Activated naive CD8-positive, alpha-beta T cell treated with anti-CD3 and anti-CD28 coated beads, Interleukin-2, amount 50 U/mL, for 24 hours (primary cell): ENCODE measurements at regions not wholly inside any gene's neighbourhood (a gene's known extent, or its start where the extent isn't known, plus 50 kb on each side); places are given as distances from the start of the nearest gene placed in this dataset.

Experiments
- ATAC-seq: fragments of 150-1000 bp; cut with Tn5 transposase; one replicate; pipeline ENCODE4 v1.10.0; 2021
- DNase-seq: peaks from one replicate; pipeline ENCODE4 v3.0.0; 2021
- H3K27ac Mint-ChIP-seq: one replicate; pipeline ENCODE4 v1.8.0; 2021; ENCODE audit warnings: mild to moderate bottlenecking, mixed read lengths
- H3K27me3 Mint-ChIP-seq: one replicate; pipeline ENCODE4 v1.8.0; 2021; ENCODE audit warnings: mixed read lengths
- H3K36me3 Mint-ChIP-seq: one replicate; pipeline ENCODE4 v1.8.0; 2021; ENCODE audit warnings: low read depth, mixed read lengths
- H3K4me1 Mint-ChIP-seq: one replicate; pipeline ENCODE4 v1.8.0; 2021; ENCODE audit warnings: mixed read lengths
- H3K4me3 Mint-ChIP-seq: one replicate; pipeline ENCODE4 v1.8.0; 2021; ENCODE audit warnings: mild to moderate bottlenecking, moderate library complexity, mixed read lengths
- H3K9me3 Mint-ChIP-seq: one replicate; pipeline ENCODE4 v1.8.0; 2021; ENCODE audit warnings: mixed read lengths

DNA sequence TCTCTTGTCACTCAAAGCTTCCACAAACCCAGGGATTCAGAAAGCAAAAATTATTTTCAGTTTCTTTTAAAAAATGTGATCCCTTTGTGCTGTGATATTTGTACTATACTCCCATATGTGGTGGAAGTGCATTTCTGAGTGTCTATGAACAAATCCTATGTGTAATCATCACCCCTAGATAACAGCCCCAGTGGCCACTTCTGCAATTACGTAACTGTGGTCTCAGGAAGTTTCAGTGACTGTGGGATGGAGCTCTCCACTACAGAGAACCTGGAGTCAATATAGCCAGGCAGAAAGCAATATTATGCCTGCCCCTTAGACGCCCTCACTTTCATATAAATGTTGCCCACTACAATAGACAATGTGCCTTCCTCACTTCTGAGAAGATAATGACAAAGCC is 1101.7 kb upstream of the GHITM start:
- no peak overlapping the region for H3K27ac Mint-ChIP-seq
- H3K27me3 Mint-ChIP-seq: no peaks in the 10 kb centered on the region
- no peaks in the 10 kb centered on the region for H3K4me1 Mint-ChIP-seq
- H3K9me3 Mint-ChIP-seq: peaks cover 7% of the 10 kb centered on the region
- no peak for ATAC-seq
- no peaks in the 10 kb centered on the region for H3K36me3 Mint-ChIP-seq
- H3K4me3 Mint-ChIP-seq: no peak overlapping the region
- DNase-seq: no peak

- H3K4me3 Mint-ChIP-seq: no peak overlapping the region
- H3K9me3 Mint-ChIP-seq: peaks cover 6% of the 10 kb centered on the region
- no peak for ATAC-seq
- no peaks in the 10 kb centered on the region for H3K27me3 Mint-ChIP-seq
- H3K36me3 Mint-ChIP-seq: no peaks in the 10 kb centered on the region
- H3K4me1 Mint-ChIP-seq: no peaks in the 10 kb centered on the region
- DNase-seq: no peak
- H3K27ac Mint-ChIP-seq: no peak overlapping the region
Measured at GRCh38 chr10:83038631-83039030, 1100.7 kb upstream of the GHITM start.

- no peak for ATAC-seq
- DNase-seq: no peak
- Mint-ChIP-seq H3K4me1 (no peaks in the 10 kb centered on the region), H3K36me3 (no peaks in the 10 kb centered on the region), H3K27ac (no peak overlapping the region), H3K9me3 (no peaks in the 10 kb centered on the region), H3K4me3 (no peak overlapping the region), H3K27me3 (no peaks in the 10 kb centered on the region)
Measured at GRCh38 chr10:83045731-83046130, 1093.6 kb upstream of the GHITM start.

DNA sequence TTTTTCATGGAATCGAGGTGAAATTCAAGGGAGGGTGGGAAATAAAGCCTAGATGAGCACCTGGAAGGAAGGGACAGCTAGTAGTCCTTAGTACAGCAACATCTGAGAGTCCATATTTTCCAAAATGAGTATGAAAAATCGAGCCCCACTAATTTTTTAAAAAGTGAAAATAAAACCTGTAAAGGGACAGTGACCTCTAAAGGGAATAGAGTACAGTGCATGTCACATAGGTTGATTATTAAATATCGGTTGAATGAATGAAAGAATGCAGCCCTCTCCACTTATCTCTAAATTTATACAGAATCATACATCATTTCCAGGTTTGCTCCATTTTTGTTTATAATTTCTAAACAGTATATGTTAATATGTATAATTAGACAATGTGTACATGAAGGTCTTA is 1088.5 kb upstream of the GHITM start:
- no peaks in the 10 kb centered on the region for H3K36me3 Mint-ChIP-seq
- H3K27ac Mint-ChIP-seq: no peak overlapping the region
- H3K4me1 Mint-ChIP-seq: no peaks in the 10 kb centered on the region

DNA sequence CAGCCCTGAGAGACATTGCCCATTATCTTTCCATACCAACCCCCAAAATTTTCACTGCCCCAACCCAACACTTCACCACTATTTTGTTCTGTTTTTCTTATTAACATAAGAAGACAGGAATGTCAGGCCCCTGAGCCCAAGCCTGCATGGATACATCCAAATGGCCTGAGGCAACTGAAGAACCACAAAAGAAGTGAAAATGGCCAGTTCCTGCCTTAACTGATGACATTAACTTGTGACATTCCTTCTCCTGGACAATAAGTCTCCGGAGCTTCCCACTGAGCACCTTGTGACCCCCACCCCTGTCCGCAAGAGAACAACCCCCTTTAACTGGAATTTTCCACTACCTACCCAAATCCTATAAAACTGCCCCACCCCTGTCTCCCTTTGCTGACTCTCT is 1076.4 kb upstream of the GHITM start:
- no peaks in the 10 kb centered on the region for H3K36me3 Mint-ChIP-seq
- peaks cover 8% of the 10 kb centered on the region for H3K9me3 Mint-ChIP-seq
- H3K4me1 Mint-ChIP-seq: no peaks in the 10 kb centered on the region
- H3K4me3 Mint-ChIP-seq: no peak overlapping the region
- DNase-seq (no peak), ATAC-seq (no peak)
- H3K27ac Mint-ChIP-seq: no peak overlapping the region
- no peaks in the 10 kb centered on the region for H3K27me3 Mint-ChIP-seq

More for the DNA sequence above, 1088.5 kb upstream of the GHITM start:
- H3K27me3 Mint-ChIP-seq: no peaks in the 10 kb centered on the region
- H3K9me3 Mint-ChIP-seq: peaks cover 4% of the 10 kb centered on the region
- ATAC-seq: no peak
- no peak overlapping the region for H3K4me3 Mint-ChIP-seq
- no peak for DNase-seq

DNA sequence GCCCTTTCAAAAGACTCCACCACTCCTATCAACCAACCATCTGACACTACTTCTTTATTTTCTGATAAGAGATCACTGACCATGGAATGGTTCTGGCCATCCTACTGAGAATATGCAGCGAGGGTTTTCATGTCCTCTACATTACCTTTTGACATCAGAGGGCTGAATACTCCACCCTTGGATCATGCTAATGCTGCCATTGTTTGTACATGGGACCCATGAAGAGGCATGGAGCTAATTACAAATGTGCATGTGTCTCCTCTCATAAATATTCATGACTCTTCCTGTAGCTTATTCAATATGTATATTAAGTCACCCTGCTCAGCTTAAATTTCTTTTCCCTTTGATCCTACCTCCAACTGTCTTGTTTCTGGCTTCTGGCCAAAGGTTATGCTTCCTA is 1065.8 kb upstream of the GHITM start:
- H3K27me3 Mint-ChIP-seq: no peaks in the 10 kb centered on the region
- H3K27ac Mint-ChIP-seq: no peak overlapping the region
- H3K4me3 Mint-ChIP-seq: no peak overlapping the region
- H3K4me1 Mint-ChIP-seq: no peaks in the 10 kb centered on the region
- H3K36me3 Mint-ChIP-seq: no peaks in the 10 kb centered on the region
- ATAC-seq (no peak), DNase-seq (no peak)
- no peaks in the 10 kb centered on the region for H3K9me3 Mint-ChIP-seq

GRCh38 chr10:83075016-83075814 is 1064.1 kb upstream of the GHITM start:
- Mint-ChIP-seq H3K4me3 (no peak overlapping the region), H3K27me3 (no peaks in the 10 kb centered on the region), H3K9me3 (no peaks in the 10 kb centered on the region), H3K36me3 (no peaks in the 10 kb centered on the region), H3K4me1 (no peaks in the 10 kb centered on the region), H3K27ac (no peak overlapping the region)
- ATAC-seq: no peak
- no peak for DNase-seq

- ATAC-seq (no peak), DNase-seq (no peak)
- no peaks in the 10 kb centered on the region for H3K36me3 Mint-ChIP-seq
- no peak overlapping the region for H3K4me3 Mint-ChIP-seq
- H3K27me3 Mint-ChIP-seq: no peaks in the 10 kb centered on the region
- no peak overlapping the region for H3K27ac Mint-ChIP-seq
- H3K4me1 Mint-ChIP-seq: no peaks in the 10 kb centered on the region
- no peaks in the 10 kb centered on the region for H3K9me3 Mint-ChIP-seq
Measured at GRCh38 chr10:83075815-83076355, 1063.4 kb upstream of the GHITM start.

DNA sequence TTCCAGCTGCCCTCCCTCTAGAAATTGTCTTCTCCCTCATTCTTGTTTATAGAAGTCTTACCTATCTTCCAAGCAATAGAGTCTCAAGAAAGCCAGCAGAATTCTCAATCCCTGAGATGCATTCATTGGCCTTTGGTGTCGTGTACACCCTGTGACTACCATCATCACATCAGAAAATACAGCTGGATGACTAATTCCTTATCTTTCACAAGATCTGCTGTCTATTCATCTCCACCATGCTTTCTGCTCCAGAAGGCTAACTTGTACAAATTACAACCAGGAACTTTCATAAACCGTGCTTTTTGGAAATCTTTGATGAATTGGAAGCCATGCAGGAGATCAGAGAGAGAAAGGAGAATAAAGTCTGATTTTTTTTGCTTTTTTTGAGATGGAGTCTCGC is 1062.9 kb upstream of the GHITM start:
- H3K9me3 Mint-ChIP-seq: peaks cover 3% of the 10 kb centered on the region
- H3K4me1 Mint-ChIP-seq: no peaks in the 10 kb centered on the region
- ATAC-seq (no peak), DNase-seq (no peak)
- H3K27me3 Mint-ChIP-seq: no peaks in the 10 kb centered on the region
- no peak overlapping the region for H3K4me3 Mint-ChIP-seq
- H3K27ac Mint-ChIP-seq: no peak overlapping the region
- H3K36me3 Mint-ChIP-seq: no peaks in the 10 kb centered on the region

DNA sequence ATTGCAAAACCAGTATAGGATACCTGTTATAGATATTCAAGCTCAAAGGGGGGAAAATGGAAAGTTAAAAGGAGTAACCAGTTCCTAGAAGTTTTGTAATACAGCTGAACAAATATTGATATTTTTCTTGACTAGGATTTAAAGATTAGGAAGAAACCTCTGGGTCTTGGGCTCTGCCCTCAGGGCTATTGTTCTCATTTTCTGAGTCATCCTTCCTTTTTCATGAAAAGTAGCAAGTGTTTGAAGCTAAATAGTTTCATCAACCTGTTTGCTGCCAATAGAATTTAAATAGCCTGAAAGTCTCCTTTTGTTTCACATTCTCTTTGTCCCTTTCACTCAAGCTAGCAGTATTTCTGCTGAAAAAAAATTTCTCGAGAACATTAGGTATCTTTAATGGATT is 1061.1 kb upstream of the GHITM start:
- ATAC-seq: no peak
- H3K4me3 Mint-ChIP-seq: no peak overlapping the region

DNA sequence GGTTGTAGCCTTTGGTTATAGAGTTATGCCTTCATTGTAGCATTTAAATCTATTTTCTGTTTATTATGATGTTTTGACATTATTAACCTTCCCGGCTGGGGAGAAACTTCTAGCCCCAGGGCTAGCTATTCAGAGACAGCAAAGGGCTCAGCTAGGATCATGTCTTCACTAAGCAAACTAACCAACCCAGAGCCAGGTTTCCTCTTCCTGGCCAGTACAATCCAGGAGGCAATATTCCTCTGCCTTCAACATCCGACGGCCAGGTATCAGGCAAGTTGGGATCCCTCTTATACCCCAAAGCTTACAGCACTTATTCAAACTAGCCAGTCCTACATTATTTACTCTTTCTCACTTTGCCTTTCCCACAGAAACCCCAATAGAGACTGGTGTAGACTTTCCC is 1060.7 kb upstream of the GHITM start:
- DNase-seq: no peak
- peaks cover 8% of the 10 kb centered on the region for H3K9me3 Mint-ChIP-seq
- no peaks in the 10 kb centered on the region for H3K27me3 Mint-ChIP-seq
- H3K27ac Mint-ChIP-seq: no peak overlapping the region
- H3K4me1 Mint-ChIP-seq: no peaks in the 10 kb centered on the region
- no peak for ATAC-seq
- H3K36me3 Mint-ChIP-seq: no peaks in the 10 kb centered on the region
- no peak overlapping the region for H3K4me3 Mint-ChIP-seq

More for the DNA sequence above, 1061.1 kb upstream of the GHITM start:
- Mint-ChIP-seq H3K9me3 (peaks cover 5% of the 10 kb centered on the region), H3K4me1 (no peaks in the 10 kb centered on the region), H3K27ac (no peak overlapping the region), H3K27me3 (no peaks in the 10 kb centered on the region), H3K36me3 (no peaks in the 10 kb centered on the region)
- DNase-seq: no peak

- H3K4me3 Mint-ChIP-seq: no peak overlapping the region
Measured at GRCh38 chr10:83083831-83084230, 1055.5 kb upstream of the GHITM start.

DNA sequence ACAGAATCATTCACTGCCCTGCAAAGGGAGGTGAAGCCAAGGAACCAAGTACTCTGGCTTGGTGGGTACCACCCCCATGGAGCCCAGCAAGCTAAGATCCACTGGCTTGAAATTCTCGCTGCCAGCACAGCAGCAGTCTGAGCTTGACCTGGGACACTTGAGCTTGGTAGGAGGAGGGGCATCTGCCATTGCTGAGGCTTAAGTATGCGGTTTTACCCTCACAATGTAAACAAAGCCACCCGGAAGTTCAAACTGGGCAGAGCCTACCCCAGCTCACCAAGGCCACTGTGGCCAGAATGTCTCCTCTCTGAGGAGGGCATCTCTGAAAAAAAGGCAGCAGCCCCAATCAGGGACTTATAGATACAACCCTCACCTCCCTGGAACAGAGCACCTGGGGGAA is 1050.0 kb upstream of the GHITM start:
- Mint-ChIP-seq H3K4me3 (no peak overlapping the region), H3K9me3 (peaks cover 3% of the 10 kb centered on the region), H3K36me3 (no peaks in the 10 kb centered on the region), H3K4me1 (no peaks in the 10 kb centered on the region), H3K27ac (no peak overlapping the region), H3K27me3 (no peaks in the 10 kb centered on the region)
- DNase-seq (no peak), ATAC-seq (no peak)

More at GRCh38 chr10:83083831-83084230, 1055.5 kb upstream of the GHITM start:
- H3K4me1 Mint-ChIP-seq: no peaks in the 10 kb centered on the region
- H3K36me3 Mint-ChIP-seq: no peaks in the 10 kb centered on the region
- peaks cover 12% of the 10 kb centered on the region for H3K9me3 Mint-ChIP-seq
- DNase-seq (no peak), ATAC-seq (no peak)
- no peak overlapping the region for H3K27ac Mint-ChIP-seq
- H3K27me3 Mint-ChIP-seq: no peaks in the 10 kb centered on the region

GRCh38 chr10:83104616-83105015 is 1034.7 kb upstream of the GHITM start:
- Mint-ChIP-seq H3K4me3 (no peak overlapping the region), H3K4me1 (no peaks in the 10 kb centered on the region), H3K36me3 (no peaks in the 10 kb centered on the region), H3K9me3 (peaks cover 11% of the 10 kb centered on the region), H3K27ac (no peak overlapping the region), H3K27me3 (no peaks in the 10 kb centered on the region)
- no peak for DNase-seq
- ATAC-seq: no peak

- Mint-ChIP-seq H3K4me1 (no peaks in the 10 kb centered on the region), H3K36me3 (no peaks in the 10 kb centered on the region), H3K9me3 (peaks cover 28% of the 10 kb centered on the region), H3K27me3 (no peaks in the 10 kb centered on the region), H3K27ac (no peak overlapping the region), H3K4me3 (no peak overlapping the region)
- no peak for ATAC-seq
- DNase-seq: no peak
Measured at GRCh38 chr10:83108565-83109333, 1030.6 kb upstream of the GHITM start.
